Cardiac fibroblast (primary cell): ENCODE measurements at regions not wholly inside any gene's neighbourhood (a gene's known extent, or its start where the extent isn't known, plus 50 kb on each side); places are given as distances from the start of the nearest gene placed in this dataset.

Source experiments
- DNase-seq, 2 donors: peaks; one replicate each; pipeline versions ENCODE4 v3.0.0 to v3.0.0-alpha.2; 2010; ENCODE audit warnings: low read depth in 2 of 2
- H3K4me3 ChIP-seq, 2 donors: replicated peaks in 1 of 2; 1 replicate in 1 of 2; 2 replicates in 1 of 2; pipeline ENCODE4 v1.5.1; 2011; ENCODE audit warnings: low read depth in 2 of 2, low read length in 2 of 2, mild to moderate bottlenecking in 2 of 2, moderate library complexity in 1 of 2
- CTCF ChIP-seq: IDR thresholded peaks from one replicate; pipeline ENCODE4 v1.5.1; 2011; ENCODE audit warnings: low read depth, mild to moderate bottlenecking, low read length, inconsistent platforms

DNA sequence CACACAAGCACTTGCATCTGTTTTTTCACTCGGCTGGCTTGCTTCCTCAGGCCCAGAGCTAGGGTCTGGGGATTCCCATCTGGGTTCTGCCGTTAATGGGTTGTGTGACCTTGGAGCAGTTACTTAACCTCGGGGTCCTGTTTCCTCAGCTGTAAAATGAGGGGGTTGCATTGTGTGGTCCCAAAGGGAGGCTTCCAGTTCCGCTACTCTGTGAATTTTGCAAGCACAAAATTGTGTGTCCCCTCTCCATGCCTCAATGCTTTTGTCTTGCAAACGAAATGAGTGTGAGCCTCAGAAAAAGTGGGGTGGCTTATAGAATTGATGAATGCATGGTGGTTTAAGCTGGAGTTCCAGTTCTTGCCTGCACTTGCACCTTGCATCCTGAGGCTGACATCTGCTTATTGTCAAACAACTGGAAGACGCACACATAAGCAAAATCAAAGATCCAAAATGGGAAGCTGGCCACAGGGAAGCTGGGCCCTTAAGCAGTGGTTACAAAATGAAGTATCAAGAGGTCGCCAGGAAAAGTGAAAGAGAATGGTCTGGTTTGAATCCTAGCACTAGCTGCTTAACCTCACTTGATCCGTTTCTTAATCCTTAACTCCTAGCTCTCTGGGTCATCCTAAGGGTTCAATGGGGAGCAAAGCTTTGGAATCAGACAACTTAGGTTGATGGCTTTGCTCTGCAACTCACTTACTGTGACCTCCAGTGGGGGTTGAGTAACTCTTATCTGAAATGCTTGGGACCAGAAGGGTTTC, 490.6 kb downstream of the DHX35 start:
- no peak for DNase-seq
- H3K4me3 ChIP-seq = no peak overlapping the region
- TF ChIP-seq CTCF = no peak

DNA sequence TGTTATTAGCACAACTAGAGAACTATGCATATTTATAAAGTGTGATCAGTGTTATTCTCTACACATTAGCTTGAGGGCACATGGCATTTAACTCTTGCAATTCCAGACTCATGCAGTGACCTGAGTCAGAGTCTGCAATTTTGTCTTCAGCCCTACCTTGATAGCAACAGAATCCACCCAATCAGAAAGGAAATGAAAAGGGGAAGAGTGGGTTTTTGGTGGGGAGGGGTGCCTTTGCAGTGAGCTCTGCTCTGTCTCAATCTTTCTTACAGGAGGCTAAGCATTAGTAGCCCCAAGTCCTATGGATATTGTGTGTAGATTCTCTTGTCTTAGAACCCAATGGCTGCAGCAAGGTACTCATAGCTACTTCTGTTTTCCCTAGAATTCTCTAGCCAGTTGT, 489.2 kb downstream of the DHX35 start:
- no peak for DNase-seq
- no peak overlapping the region for H3K4me3 ChIP-seq
- no peak for TF ChIP-seq CTCF

DNA sequence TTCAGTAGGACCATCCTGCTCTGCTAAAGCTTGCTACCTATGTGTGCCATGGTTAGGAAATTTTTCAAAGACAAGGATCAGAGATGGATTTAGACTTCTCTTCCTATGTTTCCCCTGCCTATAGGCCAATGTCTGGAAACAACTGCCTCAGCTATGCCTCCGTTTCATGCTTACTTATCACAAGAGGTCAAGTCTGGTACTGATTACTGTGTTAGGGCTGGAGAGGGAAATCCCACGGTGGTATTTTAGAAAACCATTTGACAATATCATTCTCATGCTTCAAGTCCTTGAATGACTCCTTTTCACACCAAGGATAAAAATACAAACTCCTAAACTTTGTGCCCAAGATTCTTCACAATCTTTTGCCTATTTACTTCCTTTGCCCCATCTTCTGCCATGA, 484.3 kb downstream of the DHX35 start:
- H3K4me3 ChIP-seq = no peak overlapping the region
- DNase-seq = no peak
- no peak for TF ChIP-seq CTCF

- no peak overlapping the region for H3K4me3 ChIP-seq
- no peak for DNase-seq
- no peak for TF ChIP-seq CTCF
Measured at GRCh38 chr20:39445095-39445494, 483.0 kb downstream of the DHX35 start.

GRCh38 chr20:39433466-39433865, 471.3 kb downstream of the DHX35 start:
- H3K4me3 ChIP-seq = no peak overlapping the region
- no peak for DNase-seq
- no peak for TF ChIP-seq CTCF

GRCh38 chr20:39431091-39431880, 469.1 kb downstream of the DHX35 start:
- no peak for TF ChIP-seq CTCF
- no peak overlapping the region for H3K4me3 ChIP-seq
- DNase-seq = no peak
